C4-2B (cell line): ENCODE measurements at regions not wholly inside any gene's neighbourhood (a gene's known extent, or its start where the extent isn't known, plus 50 kb on each side); places are given as distances from the start of the nearest gene placed in this dataset.

Experiments
- ZFX ChIP-seq: fragments of 450-650 bp; IDR thresholded peaks from 2 replicates; pipeline ENCODE4 v1.6.1; 2017
- TF ChIP-seq, protein P1 (sequence below): fragments of 450-650 bp; conservative IDR thresholded peaks from 2 replicates; pipeline ENCODE4 v1.5.1; 2017; ENCODE audit warnings: mild to moderate bottlenecking

DNA sequence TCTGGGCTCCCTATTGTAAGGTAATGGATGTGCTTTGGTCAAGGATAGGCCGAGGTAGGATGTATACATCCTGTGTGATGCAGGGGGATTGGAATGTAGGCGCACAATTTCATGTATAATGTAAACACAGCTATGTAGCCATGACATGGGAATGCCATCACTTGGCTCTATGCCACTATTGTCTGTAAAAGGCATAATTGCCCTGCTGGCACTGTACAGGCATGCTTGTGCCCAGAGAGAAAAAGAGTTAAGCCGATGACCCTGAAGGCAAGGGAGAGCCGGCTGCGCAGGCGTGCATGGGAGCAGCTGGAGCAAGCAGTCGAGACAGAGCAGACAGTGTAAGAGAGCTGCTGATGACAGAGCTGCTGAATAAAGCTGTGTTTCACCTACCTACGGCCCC, 212.5 kb upstream of the CPHXL start:
- TF ChIP-seq, protein P1, sequence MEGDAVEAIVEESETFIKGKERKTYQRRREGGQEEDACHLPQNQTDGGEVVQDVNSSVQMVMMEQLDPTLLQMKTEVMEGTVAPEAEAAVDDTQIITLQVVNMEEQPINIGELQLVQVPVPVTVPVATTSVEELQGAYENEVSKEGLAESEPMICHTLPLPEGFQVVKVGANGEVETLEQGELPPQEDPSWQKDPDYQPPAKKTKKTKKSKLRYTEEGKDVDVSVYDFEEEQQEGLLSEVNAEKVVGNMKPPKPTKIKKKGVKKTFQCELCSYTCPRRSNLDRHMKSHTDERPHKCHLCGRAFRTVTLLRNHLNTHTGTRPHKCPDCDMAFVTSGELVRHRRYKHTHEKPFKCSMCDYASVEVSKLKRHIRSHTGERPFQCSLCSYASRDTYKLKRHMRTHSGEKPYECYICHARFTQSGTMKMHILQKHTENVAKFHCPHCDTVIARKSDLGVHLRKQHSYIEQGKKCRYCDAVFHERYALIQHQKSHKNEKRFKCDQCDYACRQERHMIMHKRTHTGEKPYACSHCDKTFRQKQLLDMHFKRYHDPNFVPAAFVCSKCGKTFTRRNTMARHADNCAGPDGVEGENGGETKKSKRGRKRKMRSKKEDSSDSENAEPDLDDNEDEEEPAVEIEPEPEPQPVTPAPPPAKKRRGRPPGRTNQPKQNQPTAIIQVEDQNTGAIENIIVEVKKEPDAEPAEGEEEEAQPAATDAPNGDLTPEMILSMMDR: no peak
- no peak for TF ChIP-seq ZFX
